B cell (primary cell): ENCODE measurements at regions not wholly inside any gene's neighbourhood (a gene's known extent, or its start where the extent isn't known, plus 50 kb on each side); places are given as distances from the start of the nearest gene placed in this dataset.

Source experiments
- CTCF ChIP-seq: fragments of 200-600 bp; IDR thresholded peaks from one replicate; pipeline ENCODE4 v1.8.0; 2022; ENCODE audit warnings: antibody characterized with exemption, mild to moderate bottlenecking
- EZH2 ChIP-seq: IDR thresholded peaks from 2 replicates; pipeline ENCODE4 v1.6.1; 2012; ENCODE audit warnings: borderline replicate concordance, low read depth, mild to moderate bottlenecking, moderate library complexity, low read length; ENCODE audit not compliant: insufficient read depth, poor library complexity, severe bottlenecking

- TF ChIP-seq CTCF, result no peak
- no peak for TF ChIP-seq EZH2
Measured at GRCh38 chr2:150732491-150732890, 245.0 kb upstream of the RND3 start.
